AG10803 (cell line): ENCODE measurements at regions not wholly inside any gene's neighbourhood (a gene's known extent, or its start where the extent isn't known, plus 50 kb on each side); places are given as distances from the start of the nearest gene placed in this dataset.

ENCODE experiments used
- DNase-seq: peaks from one replicate; pipeline ENCODE4 v3.0.0; 2010; ENCODE audit warnings: low read depth
- H3K4me3 ChIP-seq: 2 replicates; pipeline ENCODE4 v1.5.1; 2011; ENCODE audit warnings: mild to moderate bottlenecking, low read length, control low read depth
- CTCF ChIP-seq: conservative IDR thresholded peaks from 2 replicates; pipeline ENCODE4 v1.5.1; 2011; ENCODE audit warnings: mild to moderate bottlenecking, low read length, control low read depth, inconsistent platforms

- H3K4me3 ChIP-seq, result no peak overlapping the region
- no peak for TF ChIP-seq CTCF
Measured at GRCh38 chr3:79979990-79980389, 212.2 kb upstream of the ROBO1 start.

GRCh38 chr3:79976466-79976865, 208.7 kb upstream of the ROBO1 start:
- TF ChIP-seq CTCF, result no peak
- DNase-seq, result no peak
- no peak overlapping the region for H3K4me3 ChIP-seq

More at GRCh38 chr3:79979990-79980389, 212.2 kb upstream of the ROBO1 start:
- DNase-seq, result no peak

- no peak overlapping the region for H3K4me3 ChIP-seq
- no peak for DNase-seq
- TF ChIP-seq CTCF, result no peak
Measured at GRCh38 chr3:79973917-79974595, 206.3 kb upstream of the ROBO1 start.

GRCh38 chr3:79973482-79973881, 205.7 kb upstream of the ROBO1 start:
- no peak for TF ChIP-seq CTCF
- H3K4me3 ChIP-seq, result no peak overlapping the region
- no peak for DNase-seq

- no peak overlapping the region for H3K4me3 ChIP-seq
- TF ChIP-seq CTCF, result no peak
- no peak for DNase-seq
Measured at GRCh38 chr3:79968418-79968817, 200.6 kb upstream of the ROBO1 start.

- TF ChIP-seq CTCF, result no peak
- H3K4me3 ChIP-seq, result no peak overlapping the region
- no peak for DNase-seq
Measured at GRCh38 chr3:79960594-79960993, 192.8 kb upstream of the ROBO1 start.

- H3K4me3 ChIP-seq, result no peak overlapping the region
- TF ChIP-seq CTCF, result no peak
- DNase-seq, result no peak
Measured at GRCh38 chr3:79957066-79957465, 189.3 kb upstream of the ROBO1 start.
